ENCODE measurements at regions not wholly inside any gene's neighbourhood (a gene's known extent, or its start where the extent isn't known, plus 50 kb on each side); places are given as distances from the start of the nearest gene placed in this dataset.

DNA sequence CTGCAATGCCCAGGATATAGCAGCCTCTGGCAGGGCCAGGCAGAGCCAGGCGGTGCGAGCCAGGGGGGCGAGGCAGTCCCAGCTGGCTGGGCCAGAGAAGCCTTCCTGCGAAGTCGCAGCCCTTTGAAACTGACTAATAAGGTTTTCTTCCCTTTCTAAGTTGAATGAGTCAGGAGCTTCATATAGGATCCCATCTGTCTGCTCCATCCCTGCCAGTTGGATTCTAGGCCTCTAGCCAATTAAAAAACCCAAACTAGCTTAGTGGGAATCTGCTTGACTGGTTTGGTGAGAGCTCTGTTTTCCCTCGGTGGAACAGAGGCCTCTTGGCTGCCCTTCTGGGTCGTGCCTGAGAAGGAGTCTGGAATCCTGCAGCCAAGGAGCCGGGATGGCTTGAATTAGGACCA, 70.1 kb upstream of the RAPGEF1 start:
- no peak for DNase-seq

GRCh38 chr9:131808291-131808690, 68.4 kb upstream of the RAPGEF1 start:
- no peak for DNase-seq

GRCh38 chr9:131807144-131807983, 67.5 kb upstream of the RAPGEF1 start:
- no peak for DNase-seq

DNA sequence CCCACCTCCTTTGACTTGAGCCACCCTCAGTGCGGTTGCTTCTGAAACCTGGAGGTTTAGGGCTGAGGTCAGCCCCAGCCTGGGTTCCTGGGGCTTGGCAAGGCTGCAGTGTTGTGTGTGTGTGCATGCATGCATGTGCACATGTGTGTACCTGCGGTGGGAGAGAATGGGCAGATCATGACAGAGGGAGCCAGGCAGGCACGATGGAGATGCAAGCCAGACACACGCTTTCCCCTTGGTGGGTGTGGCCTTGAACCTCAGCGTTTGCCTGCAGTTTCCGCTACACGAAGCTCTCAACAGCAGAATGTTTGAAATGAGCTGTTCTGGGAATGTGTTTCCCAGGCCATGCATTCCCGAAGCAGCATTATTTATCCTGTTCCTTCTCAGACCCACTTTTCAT, 65.9 kb upstream of the RAPGEF1 start:
- DNase-seq: no peak

GRCh38 chr9:131804826-131805225, 65.0 kb upstream of the RAPGEF1 start:
- DNase-seq: no peak

GRCh38 chr9:131803758-131804411, 64.0 kb upstream of the RAPGEF1 start:
- no peak for DNase-seq

DNA sequence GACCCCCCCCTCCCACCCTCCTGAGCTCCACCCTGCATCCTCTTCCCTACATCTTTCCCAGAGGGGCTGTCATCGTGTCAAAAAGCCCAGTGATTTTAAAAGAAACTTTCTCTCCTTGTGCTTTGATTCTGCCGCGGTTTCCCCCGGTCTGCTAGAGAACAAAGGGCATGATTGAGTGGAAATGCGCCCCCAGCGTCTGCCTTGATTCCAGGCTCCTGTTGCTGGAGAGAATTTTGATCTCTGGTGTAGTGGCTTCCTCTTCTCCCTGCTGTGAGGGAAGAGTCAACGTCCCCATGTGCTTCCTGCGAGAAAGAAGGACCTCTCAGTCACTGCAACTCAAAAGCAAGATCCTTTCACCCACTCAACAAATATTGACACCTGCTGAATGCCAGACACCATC, 61.9 kb upstream of the RAPGEF1 start:
- no peak for DNase-seq

GRCh38 chr9:131800843-131801242, 61.0 kb upstream of the RAPGEF1 start:
- DNase-seq: no peak

DNA sequence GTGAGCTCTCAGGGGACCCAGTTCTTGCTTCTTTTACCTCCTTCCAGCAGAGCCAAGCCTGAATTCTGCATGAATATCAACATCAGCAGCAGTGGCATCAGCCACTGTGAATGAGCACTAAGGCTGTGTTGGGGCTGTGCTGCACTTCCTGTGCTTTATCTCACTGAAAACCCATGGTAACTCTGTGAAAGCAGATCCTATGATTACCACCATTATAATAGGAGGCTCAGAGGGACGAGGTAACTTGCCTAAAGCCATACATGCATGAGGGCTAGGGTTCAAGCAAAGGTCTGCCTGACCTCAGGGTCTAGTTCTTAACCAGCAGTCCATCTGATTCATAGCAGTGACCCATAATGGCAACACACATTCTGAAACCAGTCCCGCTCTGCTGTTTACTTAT, 60.5 kb upstream of the RAPGEF1 start:
- DNase-seq: no peak

DNA sequence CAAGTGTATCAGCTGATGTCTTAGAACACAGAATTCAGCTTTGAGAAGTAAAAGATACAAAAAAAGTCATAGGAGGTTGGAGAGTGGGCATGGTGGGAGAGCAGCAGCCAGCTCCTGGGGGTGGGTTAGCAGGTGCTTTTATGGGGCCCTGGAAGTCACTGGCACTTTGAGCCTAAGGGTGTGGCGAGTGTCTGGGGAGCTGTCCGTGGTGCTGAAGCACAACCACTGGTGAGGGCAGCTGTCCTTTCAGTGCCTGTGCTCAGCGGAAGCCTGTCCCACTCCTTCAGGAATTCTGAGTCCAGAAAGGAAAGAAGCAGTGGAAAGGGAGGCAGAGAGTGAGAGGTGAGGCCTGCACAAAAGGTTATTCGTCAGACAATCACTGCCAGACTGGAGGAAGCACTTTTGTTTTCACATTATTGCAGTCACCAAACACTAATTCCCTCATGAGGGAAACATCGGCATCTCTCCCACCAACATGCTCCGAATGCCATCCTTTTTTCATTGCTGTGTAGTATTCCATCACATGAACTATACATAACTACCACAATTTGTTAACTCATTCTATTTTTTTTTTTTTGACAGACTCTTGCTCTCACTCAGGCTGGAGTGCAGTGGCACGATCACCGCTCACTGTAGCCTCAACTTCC, 59.4 kb upstream of the RAPGEF1 start:
- peak; percentile 25 for DNase-seq

- no peak for DNase-seq
These were observed 58.4 kb upstream of the RAPGEF1 start for GRCh38 chr9:131798246-131798645.

DNA sequence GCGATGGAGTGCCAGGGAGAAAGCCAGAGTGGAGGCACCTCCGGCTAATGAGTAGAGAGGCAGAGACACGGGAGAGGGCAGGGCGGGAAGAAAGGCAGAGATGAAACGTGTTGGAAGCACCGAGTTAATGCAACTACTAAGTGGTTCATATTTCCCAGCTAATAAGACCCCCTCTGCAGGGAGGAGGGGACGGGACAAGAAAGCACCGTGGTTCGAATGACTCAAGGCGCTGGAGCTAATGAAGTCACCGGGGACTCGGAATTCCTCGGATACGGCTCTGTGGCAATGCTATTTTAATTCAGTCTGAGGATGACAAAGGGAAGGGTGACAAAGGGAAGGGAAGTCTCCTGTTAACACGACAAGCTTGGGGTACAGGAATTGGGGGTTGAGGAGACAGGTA, 54.5 kb upstream of the RAPGEF1 start:
- DNase-seq: no peak

DNA sequence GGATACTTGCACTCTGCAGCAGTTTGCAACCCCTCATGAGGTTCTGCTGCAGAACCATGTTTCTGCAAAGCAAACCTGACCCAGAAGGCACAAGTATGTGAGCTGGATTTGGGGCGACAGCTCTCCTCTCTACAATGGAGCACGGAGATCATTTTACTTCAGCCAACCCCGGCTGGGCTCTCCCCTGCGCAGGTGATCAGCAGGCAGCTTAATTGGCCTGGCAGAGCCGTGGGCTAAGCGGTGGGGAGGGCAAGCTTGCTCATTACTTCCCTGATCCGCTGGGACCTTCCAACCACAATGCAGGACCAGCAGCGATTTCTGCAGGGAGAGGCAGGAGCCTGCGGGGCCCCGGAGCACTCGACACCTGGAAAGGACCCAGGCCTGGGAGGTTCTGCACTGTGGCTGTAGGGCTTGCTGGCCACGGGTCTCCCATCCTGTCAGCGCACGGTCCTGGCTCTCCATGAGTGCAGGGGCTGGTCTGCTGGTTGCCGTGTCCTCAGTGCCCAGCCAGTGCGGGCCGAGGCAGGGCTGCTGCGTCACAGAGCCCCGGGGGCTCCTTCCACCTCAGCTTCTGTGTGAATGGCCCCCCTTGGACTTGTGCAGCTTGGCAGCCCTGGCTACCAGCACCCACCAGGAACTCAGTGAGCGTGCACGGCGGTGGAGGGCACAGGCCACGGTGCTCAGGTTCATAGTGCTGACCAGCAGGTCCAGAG, 51.8 kb upstream of the RAPGEF1 start:
- DNase-seq: no peak
